ENCODE measurements at regions not wholly inside any gene's neighbourhood (a gene's known extent, or its start where the extent isn't known, plus 50 kb on each side); places are given as distances from the start of the nearest gene placed in this dataset.
"Not testable (repeated sequence)": the region's sequence is repeated elsewhere in the genome, so short reads cannot be mapped to it uniquely, and the experiment has no call there.

- Histone ChIP-seq H3K27me3 (replicated peaks in 2 of 5; ENCODE audit: control insufficient read depth in 4 of 5, insufficient read depth in 5 of 5, low read length in 4 of 5) (no peaks in the 10 kb centered on the region), H3K9me3 (ENCODE audit: control extremely low read depth in 1 of 5, control insufficient read depth in 4 of 5, insufficient read depth in 2 of 5, low read depth in 1 of 5, low read length in 4 of 5) (no peaks in the 10 kb centered on the region), H3K4me1 (ENCODE audit: control extremely low read depth in 1 of 4, control insufficient read depth in 4 of 4, insufficient read depth in 4 of 4, low read length in 3 of 4) (peaks cover 0 to 28% (median 12%) of the 10 kb centered on the region in 4 experiments), H3K36me3 (ENCODE audit: control insufficient read depth in 4 of 4, insufficient read depth in 4 of 4, low read length in 3 of 4) (no peaks in the 10 kb centered on the region), H3K27ac (ENCODE audit: insufficient read depth in 1 of 2, low read depth in 1 of 2, low read length in 2 of 2, poor library complexity in 1 of 2, severe bottlenecking in 2 of 2) (peak overlapping the region in 1 of 2 experiments; percentile 16), H3K4me3 (ENCODE audit: control insufficient read depth in 1 of 7, extremely low read depth in 1 of 7, insufficient read depth in 4 of 7, low read depth in 2 of 7, low read length in 6 of 7) (no peak overlapping the region)
- no CpG with 5 or more reads among the region's 1 CpG for WGBS (ENCODE audit: insufficient coverage)
- POLR2A ChIA-PET, result interaction anchor here (0.6 kb wide), 1 partner anchor 9 kb away, joined by 4 read pairs; no protein-coding TSS in a partner anchor
- DNase-seq, result peak; percentile 55 to 88 (median 82)
- CTCF ChIA-PET, result no interaction called here
Observed at GRCh38 chr11:87518266-87518665, 480.5 kb downstream of the TMEM135 start.

- CTCF ChIA-PET, result no interaction called here
- no peak overlapping the region for H3K27ac ChIP-seq (ENCODE audit: insufficient read depth in 1 of 2, low read depth in 1 of 2, low read length in 2 of 2, poor library complexity in 1 of 2, severe bottlenecking in 2 of 2)
- H3K4me1 ChIP-seq (ENCODE audit: control extremely low read depth in 1 of 4, control insufficient read depth in 4 of 4, insufficient read depth in 4 of 4, low read length in 3 of 4), result peaks cover 0 to 23% (median 9%) of the 10 kb centered on the region in 4 experiments
- no peak overlapping the region for H3K4me3 ChIP-seq (ENCODE audit: control insufficient read depth in 1 of 7, extremely low read depth in 1 of 7, insufficient read depth in 4 of 7, low read depth in 2 of 7, low read length in 6 of 7)
- no peak for DNase-seq
- H3K27me3 ChIP-seq (replicated peaks in 2 of 5; ENCODE audit: control insufficient read depth in 4 of 5, insufficient read depth in 5 of 5, low read length in 4 of 5), result no peaks in the 10 kb centered on the region
- no peaks in the 10 kb centered on the region for H3K9me3 ChIP-seq (ENCODE audit: control extremely low read depth in 1 of 5, control insufficient read depth in 4 of 5, insufficient read depth in 2 of 5, low read depth in 1 of 5, low read length in 4 of 5)
- H3K36me3 ChIP-seq (ENCODE audit: control insufficient read depth in 4 of 4, insufficient read depth in 4 of 4, low read length in 3 of 4), result no peaks in the 10 kb centered on the region
- POLR2A ChIA-PET, result no interaction called here
Observed at GRCh38 chr11:87517351-87517750, 479.6 kb downstream of the TMEM135 start.

GRCh38 chr11:87507722-87508121, 470.0 kb downstream of the TMEM135 start:
- CTCF ChIA-PET; H3K27me3 ChIP-seq (replicated peaks in 2 of 5; ENCODE audit: control insufficient read depth in 4 of 5, insufficient read depth in 5 of 5, low read length in 4 of 5); POLR2A ChIA-PET; H3K27ac ChIP-seq (ENCODE audit: insufficient read depth in 1 of 2, low read depth in 1 of 2, low read length in 2 of 2, poor library complexity in 1 of 2, severe bottlenecking in 2 of 2); H3K9me3 ChIP-seq (ENCODE audit: control extremely low read depth in 1 of 5, control insufficient read depth in 4 of 5, insufficient read depth in 2 of 5, low read depth in 1 of 5, low read length in 4 of 5); H3K4me1 ChIP-seq (ENCODE audit: control extremely low read depth in 1 of 4, control insufficient read depth in 4 of 4, insufficient read depth in 4 of 4, low read length in 3 of 4); H3K36me3 ChIP-seq (ENCODE audit: control insufficient read depth in 4 of 4, insufficient read depth in 4 of 4, low read length in 3 of 4); H3K4me3 ChIP-seq (ENCODE audit: control insufficient read depth in 1 of 7, extremely low read depth in 1 of 7, insufficient read depth in 4 of 7, low read depth in 2 of 7, low read length in 6 of 7); DNase-seq: not testable (repeated sequence)
- WGBS (ENCODE audit: insufficient coverage), result 80% methylated on average over 2 of the region's 2 CpGs

GRCh38 chr11:87506946-87507345, 469.2 kb downstream of the TMEM135 start:
- CTCF ChIA-PET, result not testable (repeated sequence)

GRCh38 chr11:87501388-87501787, 463.7 kb downstream of the TMEM135 start:
- Histone ChIP-seq H3K36me3 (ENCODE audit: control insufficient read depth in 4 of 4, insufficient read depth in 4 of 4, low read length in 3 of 4) (no peaks in the 10 kb centered on the region), H3K4me3 (ENCODE audit: control insufficient read depth in 1 of 7, extremely low read depth in 1 of 7, insufficient read depth in 4 of 7, low read depth in 2 of 7, low read length in 6 of 7) (no peak overlapping the region), H3K27me3 (replicated peaks in 2 of 5; ENCODE audit: control insufficient read depth in 4 of 5, insufficient read depth in 5 of 5, low read length in 4 of 5) (no peaks in the 10 kb centered on the region), H3K4me1 (ENCODE audit: control extremely low read depth in 1 of 4, control insufficient read depth in 4 of 4, insufficient read depth in 4 of 4, low read length in 3 of 4) (no peaks in the 10 kb centered on the region), H3K9me3 (ENCODE audit: control extremely low read depth in 1 of 5, control insufficient read depth in 4 of 5, insufficient read depth in 2 of 5, low read depth in 1 of 5, low read length in 4 of 5) (no peaks in the 10 kb centered on the region), H3K27ac (ENCODE audit: insufficient read depth in 1 of 2, low read depth in 1 of 2, low read length in 2 of 2, poor library complexity in 1 of 2, severe bottlenecking in 2 of 2) (no peak overlapping the region)
- CTCF ChIA-PET, result no interaction called here
- WGBS (ENCODE audit: insufficient coverage), result no CpG with 5 or more reads among the region's 1 CpG
- POLR2A ChIA-PET, result no interaction called here
- no peak for DNase-seq

More at GRCh38 chr11:87506946-87507345, 469.2 kb downstream of the TMEM135 start:
- H3K27ac ChIP-seq (ENCODE audit: insufficient read depth in 1 of 2, low read depth in 1 of 2, low read length in 2 of 2, poor library complexity in 1 of 2, severe bottlenecking in 2 of 2); H3K4me1 ChIP-seq (ENCODE audit: control extremely low read depth in 1 of 4, control insufficient read depth in 4 of 4, insufficient read depth in 4 of 4, low read length in 3 of 4); H3K9me3 ChIP-seq (ENCODE audit: control extremely low read depth in 1 of 5, control insufficient read depth in 4 of 5, insufficient read depth in 2 of 5, low read depth in 1 of 5, low read length in 4 of 5); H3K4me3 ChIP-seq (ENCODE audit: control insufficient read depth in 1 of 7, extremely low read depth in 1 of 7, insufficient read depth in 4 of 7, low read depth in 2 of 7, low read length in 6 of 7); H3K27me3 ChIP-seq (replicated peaks in 2 of 5; ENCODE audit: control insufficient read depth in 4 of 5, insufficient read depth in 5 of 5, low read length in 4 of 5); H3K36me3 ChIP-seq (ENCODE audit: control insufficient read depth in 4 of 4, insufficient read depth in 4 of 4, low read length in 3 of 4); POLR2A ChIA-PET; DNase-seq: not testable (repeated sequence)
- 98% methylated on average over 5 of the region's 6 CpGs for WGBS (ENCODE audit: insufficient coverage)

GRCh38 chr11:87494936-87495335, 457.2 kb downstream of the TMEM135 start:
- 100% methylated on average over 2 of the region's 3 CpGs for WGBS (ENCODE audit: insufficient coverage)
- DNase-seq; POLR2A ChIA-PET; H3K36me3 ChIP-seq (ENCODE audit: control insufficient read depth in 4 of 4, insufficient read depth in 4 of 4, low read length in 3 of 4); H3K27ac ChIP-seq (ENCODE audit: insufficient read depth in 1 of 2, low read depth in 1 of 2, low read length in 2 of 2, poor library complexity in 1 of 2, severe bottlenecking in 2 of 2); H3K9me3 ChIP-seq (ENCODE audit: control extremely low read depth in 1 of 5, control insufficient read depth in 4 of 5, insufficient read depth in 2 of 5, low read depth in 1 of 5, low read length in 4 of 5); H3K4me3 ChIP-seq (ENCODE audit: control insufficient read depth in 1 of 7, extremely low read depth in 1 of 7, insufficient read depth in 4 of 7, low read depth in 2 of 7, low read length in 6 of 7); CTCF ChIA-PET; H3K27me3 ChIP-seq (replicated peaks in 2 of 5; ENCODE audit: control insufficient read depth in 4 of 5, insufficient read depth in 5 of 5, low read length in 4 of 5); H3K4me1 ChIP-seq (ENCODE audit: control extremely low read depth in 1 of 4, control insufficient read depth in 4 of 4, insufficient read depth in 4 of 4, low read length in 3 of 4): not testable (repeated sequence)

GRCh38 chr11:87494026-87494425, 456.3 kb downstream of the TMEM135 start:
- H3K27ac ChIP-seq (ENCODE audit: insufficient read depth in 1 of 2, low read depth in 1 of 2, low read length in 2 of 2, poor library complexity in 1 of 2, severe bottlenecking in 2 of 2); H3K4me3 ChIP-seq (ENCODE audit: control insufficient read depth in 1 of 7, extremely low read depth in 1 of 7, insufficient read depth in 4 of 7, low read depth in 2 of 7, low read length in 6 of 7); H3K36me3 ChIP-seq (ENCODE audit: control insufficient read depth in 4 of 4, insufficient read depth in 4 of 4, low read length in 3 of 4); H3K9me3 ChIP-seq (ENCODE audit: control extremely low read depth in 1 of 5, control insufficient read depth in 4 of 5, insufficient read depth in 2 of 5, low read depth in 1 of 5, low read length in 4 of 5); CTCF ChIA-PET; DNase-seq; H3K27me3 ChIP-seq (replicated peaks in 2 of 5; ENCODE audit: control insufficient read depth in 4 of 5, insufficient read depth in 5 of 5, low read length in 4 of 5); POLR2A ChIA-PET; H3K4me1 ChIP-seq (ENCODE audit: control extremely low read depth in 1 of 4, control insufficient read depth in 4 of 4, insufficient read depth in 4 of 4, low read length in 3 of 4): not testable (repeated sequence)
- WGBS (ENCODE audit: insufficient coverage), result 94% methylated on average over 3 of the region's 7 CpGs

Measured in common myeloid progenitor, CD34-positive (primary cell).